Osteoblast (primary cell): ENCODE measurements at regions not wholly inside any gene's neighbourhood (a gene's known extent, or its start where the extent isn't known, plus 50 kb on each side); places are given as distances from the start of the nearest gene placed in this dataset.
A peak's percentile ranks its signal among the peaks of the same experiment; 100 is the strongest.

Experiments used
- DNase-seq: peaks from one replicate; pipeline ENCODE4 v3.0.0; 2011; ENCODE audit warnings: low spot score, mixed read lengths; ENCODE audit not compliant: insufficient read length; ENCODE audit errors: missing footprints
- H2AFZ ChIP-seq: 2 replicates; pipeline ENCODE4 v1.6.0; 2011; ENCODE audit warnings: mild to moderate bottlenecking, low read length
- H3K27ac ChIP-seq: 2 replicates; pipeline ENCODE4 v1.5.1; 2011; ENCODE audit warnings: mild to moderate bottlenecking, low read depth, low read length, moderate library complexity
- H3K27me3 ChIP-seq: 2 replicates; pipeline ENCODE4 v1.6.0; 2012; ENCODE audit warnings: mild to moderate bottlenecking, control low read depth, inconsistent platforms, low read length, moderate library complexity; ENCODE audit not compliant: insufficient read depth
- H3K36me3 ChIP-seq: 2 replicates; pipeline ENCODE4 v1.5.1; 2011; ENCODE audit warnings: mild to moderate bottlenecking, low read length, control low read depth, moderate library complexity; ENCODE audit not compliant: insufficient read depth
- H3K4me1 ChIP-seq: 2 replicates; pipeline ENCODE4 v1.5.1; 2011; ENCODE audit warnings: mild to moderate bottlenecking, low read length, control low read depth, moderate library complexity; ENCODE audit not compliant: insufficient read depth
- H3K4me2 ChIP-seq: 2 replicates; pipeline ENCODE4 v1.6.0; 2011; ENCODE audit warnings: mild to moderate bottlenecking, low read length; ENCODE audit not compliant: insufficient read depth
- H3K4me3 ChIP-seq: fragments of 200-600 bp; sonication (generic); 3 replicates; pipeline ENCODE4 v1.5.1; 2012; ENCODE audit warnings: mild to moderate bottlenecking, low read length, inconsistent platforms; ENCODE audit not compliant: insufficient read depth
- H3K79me2 ChIP-seq: 2 replicates; pipeline ENCODE4 v1.6.0; 2012; ENCODE audit warnings: mild to moderate bottlenecking, low read length, control low read depth, inconsistent platforms; ENCODE audit not compliant: insufficient read depth
- H3K9me3 ChIP-seq: 2 replicates; pipeline ENCODE4 v1.5.1; 2011; ENCODE audit warnings: low read depth, low read length, control low read depth
- H4K20me1 ChIP-seq: 2 replicates; pipeline ENCODE4 v1.6.0; 2012; ENCODE audit warnings: mild to moderate bottlenecking, low read length, control low read depth; ENCODE audit not compliant: insufficient read depth
- CTCF ChIP-seq: IDR thresholded peaks from 2 replicates; pipeline ENCODE4 v1.5.1; 2011; ENCODE audit warnings: mild to moderate bottlenecking, low read depth, low read length, moderate library complexity; ENCODE audit errors: extremely low read depth

- TF ChIP-seq CTCF = no peak
- Histone ChIP-seq H3K4me1 (no peaks in the 10 kb centered on the region), H4K20me1 (no peaks in the 10 kb centered on the region), H3K4me3 (no peak overlapping the region), H3K36me3 (no peaks in the 10 kb centered on the region), H3K27ac (no peak overlapping the region), H3K27me3 (no peaks in the 10 kb centered on the region), H3K9me3 (no peaks in the 10 kb centered on the region), H2AFZ (no peak overlapping the region), H3K4me2 (no peak overlapping the region), H3K79me2 (no peaks in the 10 kb centered on the region)
- DNase-seq = no peak
These were observed 816.0 kb upstream of the PCDH10 start for GRCh38 chr4:132332932-132333723.

GRCh38 chr4:132333724-132334047 lies 815.4 kb upstream of the PCDH10 start:
- no peak for TF ChIP-seq CTCF
- no peaks in the 10 kb centered on the region for H4K20me1 ChIP-seq
- no peak overlapping the region for H2AFZ ChIP-seq
- no peak for DNase-seq
- H3K4me2 ChIP-seq = no peak overlapping the region
- H3K27me3 ChIP-seq = no peaks in the 10 kb centered on the region
- H3K27ac ChIP-seq = no peak overlapping the region
- no peaks in the 10 kb centered on the region for H3K79me2 ChIP-seq
- H3K36me3 ChIP-seq = no peaks in the 10 kb centered on the region
- H3K4me3 ChIP-seq = no peak overlapping the region
- H3K9me3 ChIP-seq = no peaks in the 10 kb centered on the region
- H3K4me1 ChIP-seq = no peaks in the 10 kb centered on the region

- no peaks in the 10 kb centered on the region for H3K27me3 ChIP-seq
- H3K27ac ChIP-seq = no peak overlapping the region
- H3K4me2 ChIP-seq = no peak overlapping the region
- no peak overlapping the region for H2AFZ ChIP-seq
- H4K20me1 ChIP-seq = no peaks in the 10 kb centered on the region
- no peak for DNase-seq
- H3K79me2 ChIP-seq = no peaks in the 10 kb centered on the region
- H3K9me3 ChIP-seq = no peaks in the 10 kb centered on the region
- H3K36me3 ChIP-seq = no peaks in the 10 kb centered on the region
- H3K4me3 ChIP-seq = no peak overlapping the region
- no peaks in the 10 kb centered on the region for H3K4me1 ChIP-seq
- no peak for TF ChIP-seq CTCF
These were observed 815.0 kb upstream of the PCDH10 start for GRCh38 chr4:132334081-132334480.

- H3K79me2 ChIP-seq = no peaks in the 10 kb centered on the region
- H3K4me1 ChIP-seq = no peaks in the 10 kb centered on the region
- no peaks in the 10 kb centered on the region for H3K27me3 ChIP-seq
- no peak overlapping the region for H2AFZ ChIP-seq
- H4K20me1 ChIP-seq = no peaks in the 10 kb centered on the region
- TF ChIP-seq CTCF = no peak
- no peak overlapping the region for H3K4me3 ChIP-seq
- peak; percentile 6 for DNase-seq
- H3K36me3 ChIP-seq = no peaks in the 10 kb centered on the region
- no peak overlapping the region for H3K4me2 ChIP-seq
- H3K9me3 ChIP-seq = no peaks in the 10 kb centered on the region
- H3K27ac ChIP-seq = no peak overlapping the region
These were observed 803.9 kb upstream of the PCDH10 start for GRCh38 chr4:132344924-132345828.
